GM12878 (cell line): ENCODE measurements at regions not wholly inside any gene's neighbourhood (a gene's known extent, or its start where the extent isn't known, plus 50 kb on each side); places are given as distances from the start of the nearest gene placed in this dataset.

ENCODE experiments used
- ATAC-seq: fragments of 200-7000 bp; cut with Tn5 transposase; 3 replicates; pipeline ENCODE4 v1.9.1; 2020; ENCODE audit warnings: mild to moderate bottlenecking, moderate library complexity
- BruUV-seq: library from RNA; stranded (reverse); fragments of 400-500 nt; replicated peaks from 2 replicates; lab custom pipeline; 2021; lab: Mats Ljungman, UMichigan
- CTCF ChIA-PET: fragments of 300-600 bp; sonication (Branson Sonifier 250); formaldehyde crosslinking; extraction: SDS; loops from one replicate; lab custom pipeline; 2021; ENCODE audit warnings: inconsistent platforms; lab: Yijun Ruan, JAX
- POLR2A ChIA-PET: fragments of 350-600 bp; formaldehyde crosslinking; extraction: SDS; loops from one replicate; lab custom pipeline; 2021; ENCODE audit warnings: inconsistent platforms; lab: Charles Lee
- RAD21 ChIA-PET: fragments of 300-600 bp; sonication (Branson Sonifier 250); formaldehyde crosslinking; loops from one replicate; lab custom pipeline; 2023; ENCODE audit warnings: antibody characterized with exemption; ENCODE audit not compliant: unreplicated experiment; lab: Charles Lee
- SMC1A ChIA-PET: fragments of 300-600 bp; sonication (Branson Sonifier 250); formaldehyde crosslinking; loops from one replicate; lab custom pipeline; 2023; ENCODE audit not compliant: unreplicated experiment, uncharacterized antibody; lab: Charles Lee
- DNase-seq: peaks from one replicate; pipeline ENCODE4 v3.0.0-alpha.2; 2011; ENCODE audit warnings: low read depth, low spot score
- FAIRE-seq: peaks from 3 replicates; lab custom pipeline; 2011; peaks lifted over from hg19 to GRCh38; lab: Jason Lieb, UNC
- H2AFZ ChIP-seq: 2 replicates; pipeline ENCODE4 v1.6.0; 2011; ENCODE audit warnings: low read depth, low read length, control low read depth; ENCODE audit not compliant: control insufficient read depth
- H3K27ac ChIP-seq: 2 replicates; pipeline ENCODE4 v1.5.1; 2011; ENCODE audit warnings: control low read depth; ENCODE audit not compliant: control insufficient read depth, insufficient read depth
- H3K27me3 ChIP-seq, 2 experiments: replicated peaks in 1 of 2; 2 replicates each; pipeline versions ENCODE4 v1.6.0 to v1.6.1; 2011; ENCODE audit warnings: low read length in 1 of 2; ENCODE audit not compliant: control insufficient read depth in 2 of 2, insufficient read depth in 2 of 2
- H3K36me3 ChIP-seq, 2 experiments: 2 replicates each; pipeline ENCODE4 v1.5.1; 2011; ENCODE audit warnings: low read length in 1 of 2; ENCODE audit not compliant: control insufficient read depth in 2 of 2, insufficient read depth in 2 of 2
- H3K4me1 ChIP-seq: 2 replicates; pipeline ENCODE4 v1.6.1; 2011; ENCODE audit warnings: mild to moderate bottlenecking, low read length, moderate library complexity, mixed read lengths; ENCODE audit not compliant: control insufficient read depth, insufficient read depth
- H3K4me2 ChIP-seq: 2 replicates; pipeline ENCODE4 v1.6.0; 2011; ENCODE audit warnings: control low read depth; ENCODE audit not compliant: control insufficient read depth, insufficient read depth
- H3K4me3 ChIP-seq: fragments of 200-600 bp; sonication (generic); 2 replicates; pipeline ENCODE4 v1.5.1; 2016
- H3K79me2 ChIP-seq: 2 replicates; pipeline ENCODE4 v1.6.0; 2011; ENCODE audit warnings: low read length; ENCODE audit not compliant: control insufficient read depth, insufficient read depth
- H3K9ac ChIP-seq: 2 replicates; pipeline ENCODE4 v1.8.0; 2011; ENCODE audit warnings: low read length, control low read depth, mixed read lengths; ENCODE audit not compliant: control insufficient read depth, insufficient read depth
- H3K9me3 ChIP-seq: replicated peaks from 3 replicates; pipeline ENCODE4 v1.5.1; 2011; ENCODE audit warnings: mild to moderate bottlenecking, low read length; ENCODE audit not compliant: control insufficient read depth, insufficient read depth
- H4K20me1 ChIP-seq: 2 replicates; pipeline ENCODE4 v1.6.0; 2011; ENCODE audit not compliant: control insufficient read depth, insufficient read depth
- SIN3A ChIP-seq: IDR thresholded peaks from 2 replicates; pipeline ENCODE4 v1.6.1; 2012; ENCODE audit warnings: low read depth, low read length, improper control_type of control experiment
- USF1 ChIP-seq: IDR thresholded peaks from 2 replicates; pipeline ENCODE4 v1.6.1; 2011; ENCODE audit warnings: borderline replicate concordance, low read depth, mild to moderate bottlenecking, moderate library complexity, mixed read lengths, low read length; ENCODE audit not compliant: insufficient read depth; ENCODE audit errors: extremely low read length
- ZNF24 ChIP-seq: fragments of 450-650 bp; IDR thresholded peaks from 2 replicates; pipeline ENCODE4 v1.6.1; 2017; ENCODE audit warnings: antibody characterized with exemption, mild to moderate bottlenecking
- WGBS: methylation state at CpG from one replicate; pipeline ENCODE4 v1.1.6; 2016; ENCODE audit warnings: low lambda C conversion rate; ENCODE audit not compliant: insufficient replicate concordance, insufficient coverage; ENCODE audit errors: missing lambda C conversion rate; 5-methylcytosine and 5-hydroxymethylcytosine counted together
- in situ Hi-C: fragments of 300-500 bp; cut with MboI; formaldehyde crosslinking; loops from 9 replicates; pipeline ENCODE4 v1.14.3; 2018; ENCODE audit warnings: mixed read lengths
- intact Hi-C: fragments of 100-400 bp; cut with micrococcal nuclease; formaldehyde crosslinking; loops from one replicate; pipeline ENCODE4 v1.14.2; 2022; ENCODE audit not compliant: unreplicated experiment
- TF ChIP-seq, protein P1 (sequence below): fragments of 450-650 bp; formaldehyde crosslinking; IDR thresholded peaks from 2 replicates; pipeline ENCODE4 v1.4.0; 2020; ENCODE audit warnings: mild to moderate bottlenecking, moderate library complexity
- TF ChIP-seq, protein P2 (sequence below): fragments of 450-650 bp; IDR thresholded peaks from 2 replicates; pipeline ENCODE4 v1.6.1; 2016; ENCODE audit warnings: mild to moderate bottlenecking, moderate library complexity, borderline replicate concordance

- no TSS peak for BruUV-seq
- Histone ChIP-seq H2AFZ (no peak overlapping the region), H3K4me1 (no peaks in the 10 kb centered on the region), H3K9ac (no peak overlapping the region), H3K9me3 (no peaks in the 10 kb centered on the region; the same call in 2 of the 3 replicates), H3K27me3 (no peaks in the 10 kb centered on the region; a peak in 3 of 4 replicates), H4K20me1 (no peaks in the 10 kb centered on the region), H3K27ac (no peak overlapping the region), H3K79me2 (no peaks in the 10 kb centered on the region), H3K4me3 (no peak overlapping the region), H3K36me3 (no peaks in the 10 kb centered on the region), H3K4me2 (no peak overlapping the region)
- WGBS = 35% methylated on average over 6 of the region's 6 CpGs
- FAIRE-seq (no peak), ATAC-seq (no peak), DNase-seq (no peak)
- ChIA-PET POLR2A (interaction anchor here (0.6 kb wide), 1 partner anchor 384 kb away, joined by 6 read pairs; no protein-coding TSS in a partner anchor), CTCF (no interaction called here), RAD21 (no interaction called here), SMC1A (no interaction called here)
- intact Hi-C loops = no loop called here
- in situ Hi-C loops = no loop called here
- TF ChIP-seq USF1 (no peak), SIN3A (no peak), ZNF24 (no peak)
Observed at GRCh38 chr3:43194490-43195114, 88.7 kb upstream of the POMGNT2 start.

GRCh38 chr3:43194069-43194468, 88.2 kb upstream of the POMGNT2 start:
- no peak overlapping the region for H3K4me2 ChIP-seq
- no peak overlapping the region for H2AFZ ChIP-seq
- H3K27ac ChIP-seq = no peak overlapping the region
- H3K4me1 ChIP-seq = no peaks in the 10 kb centered on the region
- FAIRE-seq (no peak), ATAC-seq (no peak), DNase-seq (no peak)
- no peaks in the 10 kb centered on the region; a peak in 3 of 4 replicates for H3K27me3 ChIP-seq
- no peak overlapping the region for H3K9ac ChIP-seq
- in situ Hi-C loops = no loop called here
- no peaks in the 10 kb centered on the region for H4K20me1 ChIP-seq
- POLR2A ChIA-PET = interaction anchor here (0.6 kb wide), 1 partner anchor 384 kb away, joined by 6 read pairs; no protein-coding TSS in a partner anchor
- SMC1A ChIA-PET = no interaction called here
- no peaks in the 10 kb centered on the region; the same call in 2 of the 3 replicates for H3K9me3 ChIP-seq
- CTCF ChIA-PET = no interaction called here
- 22% methylated on average over 6 of the region's 6 CpGs for WGBS
- H3K79me2 ChIP-seq = no peaks in the 10 kb centered on the region
- H3K36me3 ChIP-seq = no peaks in the 10 kb centered on the region
- no TSS peak for BruUV-seq
- H3K4me3 ChIP-seq = no peak overlapping the region
- RAD21 ChIA-PET = no interaction called here
- intact Hi-C loops = no loop called here
- TF ChIP-seq, protein P1, sequence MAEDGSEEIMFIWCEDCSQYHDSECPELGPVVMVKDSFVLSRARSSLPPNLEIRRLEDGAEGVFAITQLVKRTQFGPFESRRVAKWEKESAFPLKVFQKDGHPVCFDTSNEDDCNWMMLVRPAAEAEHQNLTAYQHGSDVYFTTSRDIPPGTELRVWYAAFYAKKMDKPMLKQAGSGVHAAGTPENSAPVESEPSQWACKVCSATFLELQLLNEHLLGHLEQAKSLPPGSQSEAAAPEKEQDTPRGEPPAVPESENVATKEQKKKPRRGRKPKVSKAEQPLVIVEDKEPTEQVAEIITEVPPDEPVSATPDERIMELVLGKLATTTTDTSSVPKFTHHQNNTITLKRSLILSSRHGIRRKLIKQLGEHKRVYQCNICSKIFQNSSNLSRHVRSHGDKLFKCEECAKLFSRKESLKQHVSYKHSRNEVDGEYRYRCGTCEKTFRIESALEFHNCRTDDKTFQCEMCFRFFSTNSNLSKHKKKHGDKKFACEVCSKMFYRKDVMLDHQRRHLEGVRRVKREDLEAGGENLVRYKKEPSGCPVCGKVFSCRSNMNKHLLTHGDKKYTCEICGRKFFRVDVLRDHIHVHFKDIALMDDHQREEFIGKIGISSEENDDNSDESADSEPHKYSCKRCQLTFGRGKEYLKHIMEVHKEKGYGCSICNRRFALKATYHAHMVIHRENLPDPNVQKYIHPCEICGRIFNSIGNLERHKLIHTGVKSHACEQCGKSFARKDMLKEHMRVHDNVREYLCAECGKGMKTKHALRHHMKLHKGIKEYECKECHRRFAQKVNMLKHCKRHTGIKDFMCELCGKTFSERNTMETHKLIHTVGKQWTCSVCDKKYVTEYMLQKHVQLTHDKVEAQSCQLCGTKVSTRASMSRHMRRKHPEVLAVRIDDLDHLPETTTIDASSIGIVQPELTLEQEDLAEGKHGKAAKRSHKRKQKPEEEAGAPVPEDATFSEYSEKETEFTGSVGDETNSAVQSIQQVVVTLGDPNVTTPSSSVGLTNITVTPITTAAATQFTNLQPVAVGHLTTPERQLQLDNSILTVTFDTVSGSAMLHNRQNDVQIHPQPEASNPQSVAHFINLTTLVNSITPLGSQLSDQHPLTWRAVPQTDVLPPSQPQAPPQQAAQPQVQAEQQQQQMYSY (CRISPR knock-in tag) = no peak
- TF ChIP-seq, protein P2, sequence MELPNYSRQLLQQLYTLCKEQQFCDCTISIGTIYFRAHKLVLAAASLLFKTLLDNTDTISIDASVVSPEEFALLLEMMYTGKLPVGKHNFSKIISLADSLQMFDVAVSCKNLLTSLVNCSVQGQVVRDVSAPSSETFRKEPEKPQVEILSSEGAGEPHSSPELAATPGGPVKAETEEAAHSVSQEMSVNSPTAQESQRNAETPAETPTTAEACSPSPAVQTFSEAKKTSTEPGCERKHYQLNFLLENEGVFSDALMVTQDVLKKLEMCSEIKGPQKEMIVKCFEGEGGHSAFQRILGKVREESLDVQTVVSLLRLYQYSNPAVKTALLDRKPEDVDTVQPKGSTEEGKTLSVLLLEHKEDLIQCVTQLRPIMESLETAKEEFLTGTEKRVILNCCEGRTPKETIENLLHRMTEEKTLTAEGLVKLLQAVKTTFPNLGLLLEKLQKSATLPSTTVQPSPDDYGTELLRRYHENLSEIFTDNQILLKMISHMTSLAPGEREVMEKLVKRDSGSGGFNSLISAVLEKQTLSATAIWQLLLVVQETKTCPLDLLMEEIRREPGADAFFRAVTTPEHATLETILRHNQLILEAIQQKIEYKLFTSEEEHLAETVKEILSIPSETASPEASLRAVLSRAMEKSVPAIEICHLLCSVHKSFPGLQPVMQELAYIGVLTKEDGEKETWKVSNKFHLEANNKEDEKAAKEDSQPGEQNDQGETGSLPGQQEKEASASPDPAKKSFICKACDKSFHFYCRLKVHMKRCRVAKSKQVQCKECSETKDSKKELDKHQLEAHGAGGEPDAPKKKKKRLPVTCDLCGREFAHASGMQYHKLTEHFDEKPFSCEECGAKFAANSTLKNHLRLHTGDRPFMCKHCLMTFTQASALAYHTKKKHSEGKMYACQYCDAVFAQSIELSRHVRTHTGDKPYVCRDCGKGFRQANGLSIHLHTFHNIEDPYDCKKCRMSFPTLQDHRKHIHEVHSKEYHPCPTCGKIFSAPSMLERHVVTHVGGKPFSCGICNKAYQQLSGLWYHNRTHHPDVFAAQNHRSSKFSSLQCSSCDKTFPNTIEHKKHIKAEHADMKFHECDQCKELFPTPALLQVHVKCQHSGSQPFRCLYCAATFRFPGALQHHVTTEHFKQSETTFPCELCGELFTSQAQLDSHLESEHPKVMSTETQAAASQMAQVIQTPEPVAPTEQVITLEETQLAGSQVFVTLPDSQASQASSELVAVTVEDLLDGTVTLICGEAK = no peak
